Fibroblast of the aortic adventitia (primary cell): ENCODE measurements at regions not wholly inside any gene's neighbourhood (a gene's known extent, or its start where the extent isn't known, plus 50 kb on each side); places are given as distances from the start of the nearest gene placed in this dataset.
"Not testable (repeated sequence)": the region's sequence is repeated elsewhere in the genome, so short reads cannot be mapped to it uniquely, and the experiment has no call there.

Experiments
- DNase-seq: peaks from one replicate; pipeline ENCODE4 v3.0.0-alpha.2; 2010; ENCODE audit warnings: low read depth
- H3K4me3 ChIP-seq: 2 replicates; pipeline ENCODE4 v1.5.1; 2011; ENCODE audit warnings: low read depth, mild to moderate bottlenecking, control low read depth, low read length, moderate library complexity
- TF ChIP-seq, protein P1 (sequence below): IDR thresholded peaks from 2 replicates; pipeline ENCODE4 v1.5.1; 2011; ENCODE audit warnings: mild to moderate bottlenecking, low read length, control low read depth, inconsistent platforms; ENCODE audit not compliant: insufficient read depth

DNA sequence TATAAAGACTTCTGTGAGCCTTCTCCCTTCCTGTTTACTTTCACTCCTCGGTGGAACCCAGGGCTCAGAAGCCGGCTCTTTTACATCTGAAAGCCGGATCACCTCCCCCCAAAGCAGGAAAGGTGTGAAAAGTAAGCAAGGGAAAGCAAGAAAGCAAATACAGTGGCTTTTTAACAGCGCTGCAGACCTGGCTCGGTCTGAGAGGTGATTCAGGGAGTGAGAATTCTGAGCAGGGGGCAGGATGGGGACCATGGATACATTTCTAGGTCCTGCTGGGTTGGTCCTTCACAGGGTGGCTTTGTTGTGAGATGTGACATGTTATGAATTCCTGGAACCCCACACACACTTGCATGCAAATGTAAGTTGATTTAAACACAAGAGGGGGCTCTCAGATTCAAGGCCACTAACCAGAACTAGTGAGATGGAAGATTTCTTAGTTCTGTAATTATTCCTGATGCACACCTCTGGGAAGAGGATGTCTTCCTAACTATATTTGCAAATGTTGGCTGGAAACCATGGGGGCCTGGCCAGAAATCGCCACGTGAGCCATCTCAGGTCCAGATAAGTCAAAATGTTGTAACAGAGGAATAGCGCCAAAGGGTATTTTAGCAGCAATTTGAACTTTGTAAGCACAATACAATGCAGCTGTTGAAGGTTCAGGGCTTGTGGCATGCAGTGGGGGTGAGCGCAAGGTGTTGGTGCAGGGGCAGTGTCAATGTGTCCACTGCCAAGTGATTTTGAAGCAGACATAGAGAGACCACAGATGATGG is 670.1 kb upstream of the LCORL start:
- TF ChIP-seq, protein P1, sequence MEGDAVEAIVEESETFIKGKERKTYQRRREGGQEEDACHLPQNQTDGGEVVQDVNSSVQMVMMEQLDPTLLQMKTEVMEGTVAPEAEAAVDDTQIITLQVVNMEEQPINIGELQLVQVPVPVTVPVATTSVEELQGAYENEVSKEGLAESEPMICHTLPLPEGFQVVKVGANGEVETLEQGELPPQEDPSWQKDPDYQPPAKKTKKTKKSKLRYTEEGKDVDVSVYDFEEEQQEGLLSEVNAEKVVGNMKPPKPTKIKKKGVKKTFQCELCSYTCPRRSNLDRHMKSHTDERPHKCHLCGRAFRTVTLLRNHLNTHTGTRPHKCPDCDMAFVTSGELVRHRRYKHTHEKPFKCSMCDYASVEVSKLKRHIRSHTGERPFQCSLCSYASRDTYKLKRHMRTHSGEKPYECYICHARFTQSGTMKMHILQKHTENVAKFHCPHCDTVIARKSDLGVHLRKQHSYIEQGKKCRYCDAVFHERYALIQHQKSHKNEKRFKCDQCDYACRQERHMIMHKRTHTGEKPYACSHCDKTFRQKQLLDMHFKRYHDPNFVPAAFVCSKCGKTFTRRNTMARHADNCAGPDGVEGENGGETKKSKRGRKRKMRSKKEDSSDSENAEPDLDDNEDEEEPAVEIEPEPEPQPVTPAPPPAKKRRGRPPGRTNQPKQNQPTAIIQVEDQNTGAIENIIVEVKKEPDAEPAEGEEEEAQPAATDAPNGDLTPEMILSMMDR: no peak
- H3K4me3 ChIP-seq: no peak overlapping the region
- DNase-seq: no peak

DNA sequence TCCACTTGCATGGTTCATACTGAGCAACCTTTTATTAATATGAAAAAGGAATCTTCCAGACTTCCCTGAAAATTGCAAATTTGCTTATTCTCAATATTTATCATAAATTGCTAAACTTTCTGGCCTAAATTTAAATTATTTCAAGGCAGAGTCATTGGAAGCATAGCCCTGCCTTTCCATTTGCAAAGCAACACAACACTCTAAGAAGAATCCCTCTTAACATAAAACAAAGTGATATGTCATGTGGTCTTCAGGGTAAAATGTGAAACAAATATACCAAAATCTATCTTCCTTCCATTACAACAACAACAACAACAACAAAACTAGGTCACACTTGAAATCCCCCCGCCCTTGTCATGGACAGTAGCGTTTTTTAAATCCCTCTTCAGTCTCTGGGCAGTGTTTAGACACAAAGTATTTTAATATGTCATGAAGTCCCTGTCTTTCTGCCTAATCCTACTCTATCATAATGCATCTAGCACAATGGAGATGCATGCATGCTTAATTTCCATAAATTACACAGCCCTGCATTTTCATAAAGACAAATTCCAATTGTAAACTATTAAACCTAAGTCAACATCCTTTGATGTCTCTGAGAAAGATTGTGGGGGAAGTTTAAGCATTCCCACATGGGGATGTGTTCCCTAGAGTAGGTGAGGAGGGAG is 668.9 kb upstream of the LCORL start:
- TF ChIP-seq, protein P1: no peak
- no peak overlapping the region for H3K4me3 ChIP-seq
- no peak for DNase-seq

DNA sequence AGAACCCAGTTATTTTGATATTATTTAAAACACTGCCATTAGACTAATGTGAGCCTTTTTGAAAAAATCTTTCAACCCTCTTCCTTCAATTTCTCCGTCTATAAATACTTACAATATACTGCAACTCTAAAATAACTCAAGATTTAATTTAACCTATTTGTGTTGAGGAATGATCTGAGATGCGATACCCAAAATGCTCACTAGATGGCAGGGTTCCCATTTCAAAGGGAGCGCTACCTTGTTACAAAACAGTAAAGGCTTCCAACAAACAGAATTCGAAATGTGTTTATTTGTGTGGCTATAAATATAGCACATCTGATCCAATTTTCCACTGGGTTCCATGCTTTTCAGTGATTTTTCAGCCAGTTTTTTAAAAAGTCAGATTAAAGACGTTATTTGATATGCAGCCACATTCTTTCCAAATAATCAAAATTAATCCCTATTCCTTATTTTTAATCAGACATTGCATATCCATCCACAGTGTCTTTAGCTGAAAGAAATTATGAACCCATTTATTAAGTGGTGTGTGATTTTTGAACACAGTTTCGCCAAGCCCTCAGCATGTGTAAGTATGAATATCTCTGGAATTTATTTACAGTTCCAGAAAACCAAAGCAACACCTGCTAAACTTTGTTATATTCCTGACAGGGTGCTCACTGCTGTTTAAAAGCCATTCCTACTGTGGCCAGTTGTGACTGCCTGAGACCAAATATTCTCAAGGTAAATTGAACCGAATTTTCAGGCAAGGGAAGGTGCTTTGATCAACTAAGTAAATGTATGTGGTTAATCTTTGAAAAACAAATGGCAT is 668.0 kb upstream of the LCORL start:
- TF ChIP-seq, protein P1: peak; percentile 88
- no peak overlapping the region for H3K4me3 ChIP-seq
- peak; percentile 78 for DNase-seq

DNA sequence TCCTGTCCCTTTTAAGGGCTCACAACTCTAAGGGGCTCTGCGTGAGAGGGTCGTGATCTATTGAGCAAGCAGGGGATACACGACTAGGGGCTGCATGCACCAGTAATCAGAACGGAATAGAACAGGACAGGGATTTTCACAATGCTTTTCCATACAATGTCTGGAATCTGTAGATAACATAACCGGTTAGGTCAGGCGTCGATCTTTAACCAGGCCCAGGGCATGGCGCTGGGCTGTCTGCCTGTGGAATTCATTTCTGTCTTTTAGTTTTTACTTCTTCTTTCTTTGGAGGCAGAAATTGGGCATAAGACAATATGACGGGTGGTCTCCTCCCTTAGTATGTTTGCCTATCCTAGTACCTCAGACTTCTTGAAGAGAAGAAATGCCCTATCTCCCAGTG is 666.8 kb upstream of the LCORL start:
- H3K4me3 ChIP-seq: not testable (repeated sequence)

DNA sequence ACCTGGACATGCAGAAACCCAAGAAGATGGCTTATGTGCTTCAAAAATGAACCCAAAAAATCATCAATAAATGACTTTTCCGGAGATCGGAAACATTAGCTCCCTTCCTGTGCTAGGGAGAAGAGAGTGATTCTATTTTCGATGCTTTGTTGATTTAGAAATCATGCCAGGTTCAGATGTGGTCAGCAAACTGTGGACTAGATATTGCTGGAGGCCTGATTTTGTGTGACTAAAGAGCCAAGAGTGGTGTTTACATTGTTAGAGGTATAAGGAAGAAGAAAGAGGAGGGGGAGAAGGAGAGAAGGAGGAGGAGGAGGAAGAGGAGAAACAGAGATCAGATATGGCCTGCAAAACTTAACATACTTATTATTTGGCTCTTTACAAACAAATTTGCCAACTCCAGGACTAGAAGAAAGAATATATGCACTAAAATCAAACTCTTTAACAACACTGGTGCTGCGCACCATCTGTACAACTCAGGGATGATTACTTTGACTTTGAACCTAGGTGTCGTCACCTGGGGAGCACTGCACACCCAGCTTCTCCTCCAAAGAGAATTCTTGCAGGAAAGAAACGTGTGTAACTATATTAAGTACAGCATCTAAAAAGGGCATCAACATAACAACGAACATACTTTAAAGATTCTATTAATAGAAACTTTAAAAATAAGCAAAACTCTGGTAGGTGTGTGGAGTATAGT is 664.9 kb upstream of the LCORL start:
- H3K4me3 ChIP-seq: no peak overlapping the region
- DNase-seq: no peak
- TF ChIP-seq, protein P1: no peak

More for the DNA sequence above, 666.8 kb upstream of the LCORL start:
- DNase-seq: not testable (repeated sequence)

DNA sequence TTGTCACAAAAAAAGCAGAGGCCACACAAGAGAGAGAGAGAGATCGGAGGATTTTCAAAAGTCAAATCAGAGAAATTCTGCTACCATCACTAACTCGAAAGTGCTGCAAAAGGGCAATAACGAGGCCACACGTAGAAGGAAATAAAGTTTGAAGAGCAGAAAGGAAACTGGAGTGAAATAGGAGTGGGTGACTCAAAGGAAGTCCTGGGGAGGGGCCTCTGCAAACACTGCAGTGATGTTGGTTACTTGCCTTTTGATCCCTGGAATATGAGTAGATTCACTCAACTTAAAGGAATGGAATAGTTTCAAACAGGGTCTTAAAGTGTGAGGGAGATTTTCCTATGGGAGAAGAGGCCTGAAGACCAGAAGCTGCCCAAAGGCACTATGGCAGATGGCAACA is 663.4 kb upstream of the LCORL start:
- no peak for DNase-seq
- no peak overlapping the region for H3K4me3 ChIP-seq
- TF ChIP-seq, protein P1: no peak
